Fibroblast of lung (primary cell): ENCODE measurements at regions not wholly inside any gene's neighbourhood (a gene's known extent, or its start where the extent isn't known, plus 50 kb on each side); places are given as distances from the start of the nearest gene placed in this dataset.
A peak's percentile ranks its signal among the peaks of the same experiment; 100 is the strongest.

Experiments used
- DNase-seq, 2 donors: peaks; one replicate each; pipeline versions ENCODE4 v3.0.0 to v3.0.0-alpha.2; 2010; ENCODE audit warnings: low read depth in 2 of 2
- H2AFZ ChIP-seq: 2 replicates; pipeline ENCODE4 v1.5.1; 2012; ENCODE audit warnings: low read length, control low read depth, inconsistent platforms
- H3K27ac ChIP-seq: 2 replicates; pipeline ENCODE4 v1.5.1; 2011; ENCODE audit warnings: low read length, control low read depth; ENCODE audit not compliant: insufficient read depth
- H3K27me3 ChIP-seq: 2 replicates; pipeline ENCODE4 v1.5.1; 2011; ENCODE audit warnings: mild to moderate bottlenecking, low read length; ENCODE audit not compliant: control insufficient read depth, insufficient read depth
- H3K36me3 ChIP-seq: 2 replicates; pipeline ENCODE4 v1.5.1; 2011; ENCODE audit warnings: low read length; ENCODE audit not compliant: control insufficient read depth, insufficient read depth
- H3K4me1 ChIP-seq: 2 replicates; pipeline ENCODE4 v1.5.1; 2011; ENCODE audit warnings: low read length; ENCODE audit not compliant: control insufficient read depth, insufficient read depth; ENCODE audit errors: extremely low read depth
- H3K4me2 ChIP-seq: 2 replicates; pipeline ENCODE4 v1.5.1; 2011; ENCODE audit warnings: low read length, control low read depth; ENCODE audit not compliant: insufficient read depth; ENCODE audit errors: extremely low read depth
- H3K4me3 ChIP-seq, 4 experiments: fragments of 200-600 bp in 1 of 4; sonication (generic) in 1 of 4; replicated peaks in 1 of 4; 2 replicates each; pipeline ENCODE4 v1.5.1; 2011 to 2016; ENCODE audit warnings: low read length in 4 of 4, low read depth in 3 of 4, mild to moderate bottlenecking in 3 of 4, control low read depth in 2 of 4, inconsistent platforms in 1 of 4, mixed read lengths in 1 of 4; ENCODE audit not compliant: insufficient read depth in 1 of 4; ENCODE audit errors: control extremely low read depth in 1 of 4
- H3K79me2 ChIP-seq: 2 replicates; pipeline ENCODE4 v1.5.1; 2012; ENCODE audit warnings: mild to moderate bottlenecking, low read length, inconsistent platforms; ENCODE audit not compliant: control insufficient read depth, insufficient read depth
- H3K9ac ChIP-seq: 2 replicates; pipeline ENCODE4 v1.5.1; 2011; ENCODE audit warnings: mild to moderate bottlenecking, low read length, control low read depth; ENCODE audit not compliant: insufficient read depth
- H3K9me3 ChIP-seq: 2 replicates; pipeline ENCODE4 v1.5.1; 2012; ENCODE audit warnings: low read depth, low read length; ENCODE audit not compliant: control insufficient read depth, insufficient read depth
- H4K20me1 ChIP-seq: 2 replicates; pipeline ENCODE4 v1.5.1; 2011; ENCODE audit warnings: low read length; ENCODE audit not compliant: control insufficient read depth, insufficient read depth; ENCODE audit errors: extremely low read depth
- EZH2 ChIP-seq: IDR thresholded peaks from 2 replicates; pipeline ENCODE4 v1.5.1; 2012; ENCODE audit warnings: low read length, control low read depth, mild to moderate bottlenecking; ENCODE audit errors: missing control alignments
- TF ChIP-seq, protein P1 (sequence below), 2 donors: IDR thresholded peaks in 1 of 2; conservative IDR thresholded peaks in 1 of 2; 1 replicate in 1 of 2; 2 replicates in 1 of 2; pipeline ENCODE4 v1.5.1; 2011 to 2012; ENCODE audit warnings: low read length in 2 of 2, control low read depth in 1 of 2, inconsistent platforms in 1 of 2, low read depth in 1 of 2, mild to moderate bottlenecking in 1 of 2

GRCh38 chr6:142561511-142562265 lies 259.9 kb downstream of the ADGRG6 start:
- TF ChIP-seq, protein P1, sequence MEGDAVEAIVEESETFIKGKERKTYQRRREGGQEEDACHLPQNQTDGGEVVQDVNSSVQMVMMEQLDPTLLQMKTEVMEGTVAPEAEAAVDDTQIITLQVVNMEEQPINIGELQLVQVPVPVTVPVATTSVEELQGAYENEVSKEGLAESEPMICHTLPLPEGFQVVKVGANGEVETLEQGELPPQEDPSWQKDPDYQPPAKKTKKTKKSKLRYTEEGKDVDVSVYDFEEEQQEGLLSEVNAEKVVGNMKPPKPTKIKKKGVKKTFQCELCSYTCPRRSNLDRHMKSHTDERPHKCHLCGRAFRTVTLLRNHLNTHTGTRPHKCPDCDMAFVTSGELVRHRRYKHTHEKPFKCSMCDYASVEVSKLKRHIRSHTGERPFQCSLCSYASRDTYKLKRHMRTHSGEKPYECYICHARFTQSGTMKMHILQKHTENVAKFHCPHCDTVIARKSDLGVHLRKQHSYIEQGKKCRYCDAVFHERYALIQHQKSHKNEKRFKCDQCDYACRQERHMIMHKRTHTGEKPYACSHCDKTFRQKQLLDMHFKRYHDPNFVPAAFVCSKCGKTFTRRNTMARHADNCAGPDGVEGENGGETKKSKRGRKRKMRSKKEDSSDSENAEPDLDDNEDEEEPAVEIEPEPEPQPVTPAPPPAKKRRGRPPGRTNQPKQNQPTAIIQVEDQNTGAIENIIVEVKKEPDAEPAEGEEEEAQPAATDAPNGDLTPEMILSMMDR (conservative IDR thresholded peaks at IDR 0.05 in 1 of 2, IDR thresholded peaks at IDR 0.05 in 1 of 2; ENCODE audit: low read depth in 1 of 2, low read length in 2 of 2), result no peak
- no peak for TF ChIP-seq EZH2
- Histone ChIP-seq H3K9ac (no peak overlapping the region), H3K27me3 (peaks cover 4% of the 10 kb centered on the region), H3K27ac (no peak overlapping the region), H2AFZ (no peak overlapping the region), H3K9me3 (no peaks in the 10 kb centered on the region), H3K4me1 (no peaks in the 10 kb centered on the region), H3K4me3 (no peak overlapping the region), H3K4me2 (no peak overlapping the region), H3K79me2 (no peaks in the 10 kb centered on the region), H4K20me1 (no peaks in the 10 kb centered on the region), H3K36me3 (no peaks in the 10 kb centered on the region)
- no peak for DNase-seq

GRCh38 chr6:142562865-142563264 lies 261.1 kb downstream of the ADGRG6 start:
- no peaks in the 10 kb centered on the region for H3K79me2 ChIP-seq
- no peak overlapping the region for H3K4me3 ChIP-seq
- no peaks in the 10 kb centered on the region for H4K20me1 ChIP-seq
- TF ChIP-seq, protein P1 (conservative IDR thresholded peaks at IDR 0.05 in 1 of 2, IDR thresholded peaks at IDR 0.05 in 1 of 2; ENCODE audit: low read depth in 1 of 2, low read length in 2 of 2), result no peak
- no peaks in the 10 kb centered on the region for H3K36me3 ChIP-seq
- DNase-seq, result no peak
- no peak overlapping the region for H3K4me2 ChIP-seq
- no peak overlapping the region for H3K27ac ChIP-seq
- H2AFZ ChIP-seq, result no peak overlapping the region
- no peaks in the 10 kb centered on the region for H3K9me3 ChIP-seq
- peaks cover under 1% of the 10 kb centered on the region for H3K27me3 ChIP-seq
- H3K4me1 ChIP-seq, result no peaks in the 10 kb centered on the region
- no peak overlapping the region for H3K9ac ChIP-seq

DNA sequence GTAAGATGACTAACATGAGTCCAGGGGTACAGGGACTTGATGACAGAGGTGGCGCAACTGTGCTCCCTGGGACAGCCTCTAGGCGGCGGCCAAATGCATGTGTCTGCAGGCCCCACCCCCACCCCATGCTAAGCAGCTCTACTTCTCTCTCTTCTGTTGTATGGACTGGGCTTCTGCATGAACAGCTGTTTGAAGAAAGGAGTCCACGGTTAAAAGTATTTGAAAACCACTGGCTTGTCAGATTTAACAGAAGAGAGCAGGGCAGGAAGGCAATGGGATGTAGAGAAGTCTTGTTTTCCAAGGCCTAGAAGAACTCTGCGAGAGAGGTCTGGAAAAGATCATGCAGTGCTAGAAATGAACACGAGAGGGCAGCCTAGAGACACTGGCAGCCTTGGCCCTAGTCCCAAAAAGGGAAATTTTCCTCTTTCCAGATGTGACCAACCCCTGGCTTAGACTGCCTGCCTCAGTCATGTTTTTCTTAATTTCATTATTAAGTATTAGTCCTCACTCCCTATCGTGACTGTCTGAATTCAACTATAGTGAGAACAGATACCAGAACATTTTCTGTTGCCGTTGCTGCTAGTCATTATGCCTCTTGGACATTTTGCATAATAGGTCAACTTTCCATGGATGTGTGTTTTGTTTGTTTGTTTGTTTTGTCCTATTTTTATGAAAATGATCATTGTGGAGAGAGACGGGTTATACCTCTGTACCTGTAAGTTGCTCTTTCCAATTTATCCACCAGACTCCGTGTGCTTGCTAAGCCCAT lies 265.0 kb downstream of the ADGRG6 start:
- Histone ChIP-seq H2AFZ (no peak overlapping the region), H3K27ac (no peak overlapping the region), H3K9ac (no peak overlapping the region), H3K4me3 (no peak overlapping the region), H3K36me3 (no peaks in the 10 kb centered on the region), H3K27me3 (no peaks in the 10 kb centered on the region), H3K9me3 (no peaks in the 10 kb centered on the region), H3K4me2 (no peak overlapping the region), H3K4me1 (peaks cover 2% of the 10 kb centered on the region), H3K79me2 (no peaks in the 10 kb centered on the region), H4K20me1 (no peaks in the 10 kb centered on the region)
- DNase-seq, result peak; percentile 32 to 63
- TF ChIP-seq, protein P1 (conservative IDR thresholded peaks at IDR 0.05 in 1 of 2, IDR thresholded peaks at IDR 0.05 in 1 of 2; ENCODE audit: low read depth in 1 of 2, low read length in 2 of 2), result peak; percentile 86 to 98
- no peak for TF ChIP-seq EZH2
